Suprapubic skin (tissue), 4 donors: ENCODE measurements at regions not wholly inside any gene's neighbourhood (a gene's known extent, or its start where the extent isn't known, plus 50 kb on each side); places are given as distances from the start of the nearest gene placed in this dataset.

ENCODE experiments used
- DNase-seq, 2 donors: peaks; one replicate each; pipeline ENCODE4 v3.0.0-alpha.2; 2019; ENCODE audit warnings: low spot score in 2 of 2
- H3K27ac ChIP-seq: fragments of 200-600 bp; sonication (generic); one replicate; pipeline ENCODE4 v1.5.1; 2019
- H3K27me3 ChIP-seq: fragments of 200-600 bp; sonication (generic); one replicate; pipeline ENCODE4 v1.5.1; 2019
- H3K36me3 ChIP-seq: fragments of 200-600 bp; sonication (generic); one replicate; pipeline ENCODE4 v1.5.1; 2019
- H3K4me1 ChIP-seq: fragments of 200-600 bp; sonication (generic); one replicate; pipeline ENCODE4 v1.5.1; 2019
- H3K4me3 ChIP-seq: fragments of 200-600 bp; sonication (generic); one replicate; pipeline ENCODE4 v1.5.1; 2019; ENCODE audit warnings: mild to moderate bottlenecking
- H3K9me3 ChIP-seq: fragments of 200-600 bp; sonication (generic); one replicate; pipeline ENCODE4 v1.5.1; 2019
- EP300 ChIP-seq: sonication (generic); formaldehyde crosslinking; IDR thresholded peaks from one replicate; pipeline ENCODE4 v1.6.1; 2017; ENCODE audit warnings: antibody characterized with exemption
- POLR2A ChIP-seq, 2 donors: fragments of 450-650 bp; IDR thresholded peaks; one replicate each; pipeline ENCODE4 v1.6.1; 2017; ENCODE audit warnings: antibody characterized with exemption in 2 of 2, mild to moderate bottlenecking in 2 of 2, moderate library complexity in 2 of 2
- POLR2AphosphoS5 ChIP-seq, 3 donors: sonication (generic); formaldehyde crosslinking; IDR thresholded peaks; one replicate each; pipeline ENCODE4 v1.6.1; 2017; ENCODE audit warnings: antibody characterized with exemption in 3 of 3
- WGBS: methylation state at CpG from one replicate; pipeline ENCODE4 v1.1.5; 2018; 5-methylcytosine and 5-hydroxymethylcytosine counted together
- TF ChIP-seq, protein P1 (sequence below), 2 donors: fragments of 200-600 bp in 1 of 2; fragments of 450-650 bp in 1 of 2; sonication (generic) in 1 of 2; IDR thresholded peaks; one replicate each; pipeline ENCODE4 v1.5.1; 2016 to 2019; ENCODE audit warnings: antibody characterized with exemption in 2 of 2, mild to moderate bottlenecking in 1 of 2, moderate library complexity in 1 of 2

DNA sequence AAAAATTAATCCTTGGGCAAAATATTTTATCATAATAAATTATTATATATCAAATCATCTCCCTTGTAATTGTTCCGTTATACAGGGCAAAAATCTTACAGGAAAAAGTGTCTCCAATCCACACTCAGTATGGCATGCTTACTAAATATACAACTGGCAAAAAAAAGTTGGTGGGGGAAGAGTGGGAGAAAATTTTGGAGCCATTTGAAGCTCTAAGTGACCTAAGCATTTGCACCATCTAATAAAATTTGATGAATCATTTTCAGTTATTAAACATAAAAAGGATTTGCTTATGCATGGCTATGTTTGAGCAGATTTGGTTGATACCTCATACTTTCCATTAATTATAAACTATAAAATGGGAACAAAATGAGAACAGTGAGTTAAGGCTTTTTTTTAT lies 68.1 kb upstream of the FAM9C start:
- H3K4me1 ChIP-seq = peaks cover 12% of the 10 kb centered on the region
- TF ChIP-seq EP300 (no peak), POLR2AphosphoS5 (IDR thresholded peaks at IDR 0.05) (no peak)
- TF ChIP-seq, protein P1, sequence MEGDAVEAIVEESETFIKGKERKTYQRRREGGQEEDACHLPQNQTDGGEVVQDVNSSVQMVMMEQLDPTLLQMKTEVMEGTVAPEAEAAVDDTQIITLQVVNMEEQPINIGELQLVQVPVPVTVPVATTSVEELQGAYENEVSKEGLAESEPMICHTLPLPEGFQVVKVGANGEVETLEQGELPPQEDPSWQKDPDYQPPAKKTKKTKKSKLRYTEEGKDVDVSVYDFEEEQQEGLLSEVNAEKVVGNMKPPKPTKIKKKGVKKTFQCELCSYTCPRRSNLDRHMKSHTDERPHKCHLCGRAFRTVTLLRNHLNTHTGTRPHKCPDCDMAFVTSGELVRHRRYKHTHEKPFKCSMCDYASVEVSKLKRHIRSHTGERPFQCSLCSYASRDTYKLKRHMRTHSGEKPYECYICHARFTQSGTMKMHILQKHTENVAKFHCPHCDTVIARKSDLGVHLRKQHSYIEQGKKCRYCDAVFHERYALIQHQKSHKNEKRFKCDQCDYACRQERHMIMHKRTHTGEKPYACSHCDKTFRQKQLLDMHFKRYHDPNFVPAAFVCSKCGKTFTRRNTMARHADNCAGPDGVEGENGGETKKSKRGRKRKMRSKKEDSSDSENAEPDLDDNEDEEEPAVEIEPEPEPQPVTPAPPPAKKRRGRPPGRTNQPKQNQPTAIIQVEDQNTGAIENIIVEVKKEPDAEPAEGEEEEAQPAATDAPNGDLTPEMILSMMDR (IDR thresholded peaks at IDR 0.05) = no peak
- no peak for DNase-seq
- no peak overlapping the region for H3K4me3 ChIP-seq
- WGBS = 68% methylated on average over 1 of the region's 1 CpG
- H3K9me3 ChIP-seq = no peaks in the 10 kb centered on the region
- H3K27ac ChIP-seq = peak overlapping the region; percentile 72
- H3K27me3 ChIP-seq = no peaks in the 10 kb centered on the region
- H3K36me3 ChIP-seq = no peaks in the 10 kb centered on the region

DNA sequence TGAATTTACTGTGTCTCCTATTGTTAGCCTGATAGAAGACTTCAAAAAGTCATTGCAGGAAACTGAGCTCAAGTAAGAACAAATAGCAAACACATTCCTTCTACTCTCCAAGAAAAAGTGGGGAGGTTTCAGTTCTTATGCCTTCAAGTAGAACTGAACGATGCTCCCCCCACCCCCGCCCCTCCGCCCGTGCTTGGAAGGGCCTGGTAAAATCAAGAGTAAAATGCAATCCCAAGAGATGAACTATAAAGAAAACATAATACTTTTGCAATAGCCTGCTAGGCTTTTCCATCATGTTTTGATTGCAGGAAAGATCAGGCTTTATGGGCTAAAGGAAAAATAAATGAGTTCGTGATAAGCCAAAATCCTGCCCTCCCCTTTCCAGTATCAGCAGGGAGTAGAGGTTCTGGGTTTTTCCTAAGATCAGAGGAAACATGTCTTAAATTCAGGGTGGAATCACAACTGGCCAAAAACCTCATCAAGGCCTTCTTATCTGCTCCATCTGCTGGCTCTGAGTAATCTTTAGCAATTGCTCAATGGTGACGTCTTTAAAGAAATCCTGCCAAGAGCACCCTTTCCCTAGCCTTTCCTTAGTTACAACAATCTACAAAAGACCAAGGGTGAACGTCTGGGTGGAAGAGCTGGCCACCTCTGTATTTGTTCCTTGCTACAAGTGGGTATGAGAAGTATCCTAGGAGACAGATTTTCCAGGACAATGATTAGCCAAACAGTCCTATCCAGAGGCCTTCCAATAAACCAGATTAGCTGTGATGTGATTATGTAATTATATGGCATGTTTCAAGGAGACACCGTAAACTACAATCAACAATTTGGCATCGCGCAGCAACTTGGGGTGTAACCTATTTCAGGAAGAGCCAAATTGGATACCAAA lies 66.3 kb upstream of the FAM9C start:
- H3K9me3 ChIP-seq = no peaks in the 10 kb centered on the region
- 46% methylated on average over 10 of the region's 10 CpGs for WGBS
- DNase-seq = peak in 1 of 2 donors; percentile 73
- no peak overlapping the region for H3K4me3 ChIP-seq
- peaks cover 12% of the 10 kb centered on the region for H3K4me1 ChIP-seq
- no peaks in the 10 kb centered on the region for H3K27me3 ChIP-seq
- no peaks in the 10 kb centered on the region for H3K36me3 ChIP-seq
- TF ChIP-seq POLR2AphosphoS5 (IDR thresholded peaks at IDR 0.05) (peak in 1 of 3 donors; percentile 63), EP300 (no peak), POLR2A (IDR thresholded peaks at IDR 0.05) (no peak)
- TF ChIP-seq, protein P1 (IDR thresholded peaks at IDR 0.05) = no peak
- H3K27ac ChIP-seq = peak overlapping the region; percentile 72

GRCh38 chrX:13109817-13110216 lies 65.4 kb upstream of the FAM9C start:
- WGBS = 78% methylated on average over 5 of the region's 5 CpGs
- TF ChIP-seq POLR2AphosphoS5 (IDR thresholded peaks at IDR 0.05) (no peak), EP300 (no peak), POLR2A (IDR thresholded peaks at IDR 0.05) (no peak)
- TF ChIP-seq, protein P1 (IDR thresholded peaks at IDR 0.05) = no peak
- H3K27ac ChIP-seq = peak overlapping the region; percentile 72

DNA sequence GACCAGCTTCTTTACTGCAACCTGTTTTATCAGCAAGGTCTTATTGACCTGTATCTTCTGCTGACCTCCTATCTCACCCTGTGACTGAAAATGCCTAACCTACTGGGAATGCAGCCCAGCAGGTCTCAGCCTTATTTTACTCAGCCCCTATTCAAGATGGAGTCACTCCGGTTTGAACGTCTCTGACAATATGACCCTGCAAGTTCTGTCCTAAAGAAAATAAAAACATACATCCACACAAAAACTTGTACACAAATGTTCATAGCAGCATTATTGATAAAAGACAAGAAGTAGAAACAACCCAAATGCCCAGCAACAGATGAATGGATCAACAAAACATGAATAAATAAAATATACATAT lies 59.5 kb upstream of the FAM9C start:
- no peaks in the 10 kb centered on the region for H3K36me3 ChIP-seq
- no peak for DNase-seq
- WGBS = 95% methylated on average over 2 of the region's 2 CpGs
- H3K4me3 ChIP-seq = no peak overlapping the region
- H3K27ac ChIP-seq = no peak overlapping the region
- H3K4me1 ChIP-seq = peaks cover 30% of the 10 kb centered on the region
- H3K9me3 ChIP-seq = no peaks in the 10 kb centered on the region
- no peaks in the 10 kb centered on the region for H3K27me3 ChIP-seq
- TF ChIP-seq POLR2AphosphoS5 (IDR thresholded peaks at IDR 0.05) (no peak), EP300 (no peak), POLR2A (IDR thresholded peaks at IDR 0.05) (no peak)
- TF ChIP-seq, protein P1 (IDR thresholded peaks at IDR 0.05) = no peak

More at GRCh38 chrX:13109817-13110216, 65.4 kb upstream of the FAM9C start:
- H3K36me3 ChIP-seq = no peaks in the 10 kb centered on the region
- H3K9me3 ChIP-seq = no peaks in the 10 kb centered on the region
- H3K4me1 ChIP-seq = peaks cover 12% of the 10 kb centered on the region
- no peaks in the 10 kb centered on the region for H3K27me3 ChIP-seq
- DNase-seq = no peak
- H3K4me3 ChIP-seq = no peak overlapping the region

DNA sequence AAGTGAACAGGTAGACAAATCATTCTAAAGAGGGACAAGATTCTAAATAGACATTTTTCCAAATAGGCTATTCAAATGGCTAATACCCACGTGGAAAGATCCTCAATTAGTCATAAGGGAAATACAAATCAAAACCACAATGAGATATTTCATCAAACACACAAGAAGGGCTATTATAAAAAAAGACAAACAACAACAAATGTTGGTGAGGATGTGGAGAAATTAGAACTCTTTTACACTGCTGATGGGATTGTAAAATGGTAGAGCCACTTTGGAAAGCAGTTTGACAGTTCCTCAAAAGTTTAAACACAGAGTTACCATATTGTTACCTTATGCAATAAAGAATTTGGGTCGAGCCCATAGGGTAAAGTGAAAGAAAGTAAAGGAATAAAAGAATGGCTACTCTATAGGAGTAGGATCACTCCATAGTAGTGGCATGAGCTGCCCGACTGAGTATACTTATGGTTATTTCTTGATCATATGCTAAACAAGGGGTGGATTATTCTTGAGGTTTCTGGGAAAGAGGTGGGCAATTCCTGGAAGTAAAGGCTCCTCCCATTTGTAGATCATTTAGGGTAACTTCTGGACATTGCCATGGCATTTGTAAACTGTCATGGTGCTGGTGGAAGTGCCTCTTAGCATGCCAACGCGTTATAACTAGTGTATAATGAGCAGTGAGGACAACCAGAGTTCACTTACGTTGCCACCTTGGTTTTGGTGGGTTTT lies 58.9 kb upstream of the FAM9C start:
- Histone ChIP-seq H3K27ac (no peak overlapping the region), H3K36me3 (no peaks in the 10 kb centered on the region), H3K4me1 (peaks cover 30% of the 10 kb centered on the region), H3K4me3 (no peak overlapping the region), H3K9me3 (no peaks in the 10 kb centered on the region), H3K27me3 (no peaks in the 10 kb centered on the region)
- 70% methylated on average over 6 of the region's 6 CpGs for WGBS
- no peak for DNase-seq
- TF ChIP-seq POLR2AphosphoS5 (IDR thresholded peaks at IDR 0.05) = no peak
- TF ChIP-seq POLR2A (IDR thresholded peaks at IDR 0.05) = no peak
- TF ChIP-seq EP300 = no peak
- TF ChIP-seq, protein P1 (IDR thresholded peaks at IDR 0.05) = no peak
